ENCODE measurements at regions not wholly inside any gene's neighbourhood (a gene's known extent, or its start where the extent isn't known, plus 50 kb on each side); places are given as distances from the start of the nearest gene placed in this dataset.

DNA sequence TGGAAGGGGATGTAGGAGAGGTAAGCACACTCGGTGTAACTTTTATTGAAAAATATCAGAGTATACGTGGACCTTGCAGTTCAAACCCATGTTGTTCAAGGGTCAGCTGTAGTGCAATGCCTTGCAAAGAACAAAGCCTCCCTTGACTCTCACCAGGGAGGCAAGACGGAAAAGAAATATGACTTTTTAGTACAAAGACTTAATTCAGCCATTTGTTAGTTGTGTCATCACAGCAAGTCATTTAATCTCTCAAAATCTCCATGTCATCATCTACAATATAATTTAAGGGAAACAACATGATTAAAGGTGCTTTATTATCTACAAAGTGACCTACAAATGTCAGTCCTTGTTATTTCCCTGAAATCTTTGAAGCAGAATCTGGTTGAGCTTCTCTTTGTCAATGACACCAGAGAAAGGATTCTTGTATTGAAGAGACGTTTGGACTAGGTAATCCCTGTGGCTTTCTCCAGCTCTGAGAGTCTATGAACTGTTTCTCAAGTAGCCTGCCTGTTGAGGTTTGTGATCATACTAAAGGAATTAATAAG is 502.8 kb downstream of the REEP3 start:
- H3K4me3 ChIP-seq (ENCODE audit: low read depth, low read length), result no peak overlapping the region
- no peak for TF ChIP-seq CTCF (IDR thresholded peaks at IDR 0.05; ENCODE audit: insufficient read depth, low read depth, low read length, missing control alignments)
- no peak for DNase-seq (ENCODE audit: low read depth)

DNA sequence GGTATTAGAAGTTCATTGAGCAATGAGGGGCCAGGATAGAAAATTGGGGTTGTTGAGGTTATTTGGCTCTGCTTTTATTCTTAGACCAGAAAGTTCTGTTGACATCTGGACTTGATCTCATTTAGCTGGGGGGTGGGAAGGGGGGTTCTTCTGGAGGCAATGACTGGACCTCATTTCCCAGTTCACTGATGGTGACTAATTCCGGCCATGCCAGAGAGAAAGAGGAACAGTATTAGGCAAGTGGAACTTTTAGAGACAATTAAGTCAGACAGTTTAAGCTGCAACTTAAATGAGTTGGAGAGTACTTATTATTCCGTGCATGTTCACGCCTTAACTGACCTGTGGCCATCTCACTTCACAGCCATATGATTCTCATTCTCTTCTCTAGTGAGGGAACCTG is 512.5 kb downstream of the REEP3 start:
- TF ChIP-seq CTCF (IDR thresholded peaks at IDR 0.05; ENCODE audit: insufficient read depth, low read depth, low read length, missing control alignments), result no peak
- no peak for DNase-seq (ENCODE audit: low read depth)
- no peak overlapping the region for H3K4me3 ChIP-seq (ENCODE audit: low read depth, low read length)

DNA sequence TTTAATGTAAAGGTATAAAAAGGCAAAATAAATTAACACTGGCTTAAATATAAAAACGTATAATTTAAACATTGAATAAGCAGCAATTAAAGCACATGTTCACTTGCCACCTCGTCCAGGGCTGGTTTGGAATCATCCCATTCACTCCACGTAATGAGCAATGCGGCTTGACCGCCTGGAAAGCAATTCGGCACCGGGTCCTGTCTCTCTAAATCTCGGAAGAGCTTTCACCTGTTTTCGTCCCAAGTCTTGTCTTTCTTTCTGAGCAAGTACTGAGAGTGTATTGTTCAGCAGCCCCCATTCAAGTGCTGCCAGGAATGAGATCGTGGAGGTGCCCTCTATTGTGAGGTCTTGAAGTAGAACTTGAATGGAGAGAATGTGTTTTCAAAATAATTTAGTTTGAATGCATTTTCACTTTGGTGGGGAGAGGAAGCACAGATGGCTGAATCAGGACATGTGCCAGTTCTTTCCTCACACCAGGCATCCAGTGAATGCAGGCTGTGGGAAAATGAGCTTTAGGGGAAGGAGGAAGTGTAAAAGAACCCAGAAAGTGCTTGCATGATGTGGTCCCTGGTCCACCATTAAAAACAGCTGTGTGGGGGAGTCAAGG is 515.2 kb downstream of the REEP3 start:
- H3K4me3 ChIP-seq (ENCODE audit: low read depth, low read length), result no peak overlapping the region
- no peak for TF ChIP-seq CTCF (IDR thresholded peaks at IDR 0.05; ENCODE audit: insufficient read depth, low read depth, low read length, missing control alignments)
- DNase-seq (ENCODE audit: low read depth), result no peak

- no peak for DNase-seq (ENCODE audit: low read depth)
- no peak for TF ChIP-seq CTCF (IDR thresholded peaks at IDR 0.05; ENCODE audit: insufficient read depth, low read depth, low read length, missing control alignments)
Measured at GRCh38 chr10:64037071-64037661, 516.0 kb downstream of the REEP3 start.

GRCh38 chr10:64038107-64038506 is 516.9 kb downstream of the REEP3 start:
- no peak overlapping the region for H3K4me3 ChIP-seq (ENCODE audit: low read depth, low read length)
- no peak for TF ChIP-seq CTCF (IDR thresholded peaks at IDR 0.05; ENCODE audit: insufficient read depth, low read depth, low read length, missing control alignments)
- no peak for DNase-seq (ENCODE audit: low read depth)

More at GRCh38 chr10:64037071-64037661, 516.0 kb downstream of the REEP3 start:
- H3K4me3 ChIP-seq (ENCODE audit: low read depth, low read length), result no peak overlapping the region

DNA sequence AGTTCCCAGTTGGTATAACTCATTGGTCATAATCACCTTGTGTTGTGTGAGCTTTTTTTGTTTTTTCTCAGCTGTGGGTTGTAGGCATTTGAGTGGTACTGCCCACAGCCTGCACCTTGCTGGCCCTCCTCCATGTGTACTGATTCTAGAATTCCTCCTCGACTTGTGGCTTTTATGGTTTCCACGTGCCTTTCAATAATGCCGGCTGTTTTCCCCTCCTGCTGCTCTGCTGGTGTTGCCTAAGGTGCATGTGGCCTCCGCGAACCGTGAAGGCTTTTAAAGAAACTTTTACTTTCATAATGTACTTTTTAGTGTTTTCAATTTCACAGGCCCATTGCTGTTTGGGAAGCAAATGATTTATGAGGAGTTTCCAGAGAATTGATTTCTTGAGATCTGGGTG is 518.0 kb downstream of the REEP3 start:
- TF ChIP-seq CTCF (IDR thresholded peaks at IDR 0.05; ENCODE audit: insufficient read depth, low read depth, low read length, missing control alignments), result no peak
- H3K4me3 ChIP-seq (ENCODE audit: low read depth, low read length), result no peak overlapping the region
- DNase-seq (ENCODE audit: low read depth), result peak; percentile 59
